Neutrophil (primary cell): ENCODE measurements at regions not wholly inside any gene's neighbourhood (a gene's known extent, or its start where the extent isn't known, plus 50 kb on each side); places are given as distances from the start of the nearest gene placed in this dataset.

Source experiments
- H3K27ac ChIP-seq: fragments of 200-600 bp; sonication (generic); 2 replicates; pipeline ENCODE4 v1.5.1; 2016; ENCODE audit warnings: mild to moderate bottlenecking, moderate library complexity
- H3K27me3 ChIP-seq: fragments of 200-600 bp; sonication (generic); 2 replicates; pipeline ENCODE4 v1.6.0; 2016; ENCODE audit warnings: mild to moderate bottlenecking
- H3K36me3 ChIP-seq: fragments of 200-600 bp; sonication (generic); 2 replicates; pipeline ENCODE4 v1.5.1; 2017
- H3K4me1 ChIP-seq, 2 experiments: fragments of 200-600 bp in 1 of 2; sonication (generic) in 1 of 2; 1 replicate in 1 of 2; 2 replicates in 1 of 2; pipeline versions ENCODE4 v1.5.1 to v1.6.1; 2013 to 2016; ENCODE audit warnings: low read depth in 1 of 2, low read length in 1 of 2, mild to moderate bottlenecking in 1 of 2, moderate library complexity in 1 of 2; ENCODE audit not compliant: control insufficient read depth in 1 of 2, insufficient read depth in 1 of 2
- H3K4me3 ChIP-seq, 2 experiments: fragments of 200-600 bp in 1 of 2; sonication (generic) in 1 of 2; 1 replicate in 1 of 2; 2 replicates in 1 of 2; pipeline ENCODE4 v1.5.1; 2013 to 2016; ENCODE audit warnings: low read depth in 1 of 2, low read length in 1 of 2, mild to moderate bottlenecking in 1 of 2, moderate library complexity in 1 of 2
- H3K9me3 ChIP-seq: fragments of 200-600 bp; sonication (generic); 2 replicates; pipeline ENCODE4 v1.5.1; 2016
- TF ChIP-seq, protein P1 (sequence below): fragments of 200-600 bp; sonication (generic); IDR thresholded peaks from 2 replicates; pipeline ENCODE4 v1.5.1; 2016; ENCODE audit warnings: antibody characterized with exemption

DNA sequence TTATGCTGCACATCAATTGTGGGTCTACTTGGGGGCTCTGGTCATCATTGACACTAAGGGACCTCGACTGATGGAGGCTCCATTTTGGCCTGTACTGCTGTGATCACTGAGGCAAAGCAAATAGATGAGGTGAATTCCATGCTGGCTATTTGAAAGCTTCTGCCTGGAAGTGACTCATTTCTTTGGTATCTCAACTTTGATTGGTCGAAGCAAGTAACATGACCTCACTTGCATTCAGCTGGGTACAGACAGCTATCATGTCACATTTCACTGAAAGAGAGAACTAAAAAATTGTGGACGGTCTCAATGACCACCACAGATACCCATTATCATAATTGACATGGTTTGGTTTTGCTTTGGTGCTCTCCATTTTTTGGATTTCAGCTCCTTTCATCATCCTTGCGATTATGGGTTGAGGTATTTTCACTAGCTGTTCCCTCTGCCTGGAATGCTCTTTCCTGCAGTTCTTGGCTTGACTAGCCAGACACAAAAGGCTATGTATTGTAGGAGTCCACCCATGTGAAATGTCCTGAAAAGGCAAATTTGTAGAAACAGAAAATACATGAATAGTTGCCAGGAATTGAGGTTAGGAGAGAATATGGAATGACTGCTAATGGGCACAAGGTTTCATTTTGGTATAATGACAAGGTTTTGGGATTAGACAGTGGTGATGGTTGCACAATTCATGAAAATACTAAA is 369.2 kb upstream of the LCORL start:
- TF ChIP-seq, protein P1, sequence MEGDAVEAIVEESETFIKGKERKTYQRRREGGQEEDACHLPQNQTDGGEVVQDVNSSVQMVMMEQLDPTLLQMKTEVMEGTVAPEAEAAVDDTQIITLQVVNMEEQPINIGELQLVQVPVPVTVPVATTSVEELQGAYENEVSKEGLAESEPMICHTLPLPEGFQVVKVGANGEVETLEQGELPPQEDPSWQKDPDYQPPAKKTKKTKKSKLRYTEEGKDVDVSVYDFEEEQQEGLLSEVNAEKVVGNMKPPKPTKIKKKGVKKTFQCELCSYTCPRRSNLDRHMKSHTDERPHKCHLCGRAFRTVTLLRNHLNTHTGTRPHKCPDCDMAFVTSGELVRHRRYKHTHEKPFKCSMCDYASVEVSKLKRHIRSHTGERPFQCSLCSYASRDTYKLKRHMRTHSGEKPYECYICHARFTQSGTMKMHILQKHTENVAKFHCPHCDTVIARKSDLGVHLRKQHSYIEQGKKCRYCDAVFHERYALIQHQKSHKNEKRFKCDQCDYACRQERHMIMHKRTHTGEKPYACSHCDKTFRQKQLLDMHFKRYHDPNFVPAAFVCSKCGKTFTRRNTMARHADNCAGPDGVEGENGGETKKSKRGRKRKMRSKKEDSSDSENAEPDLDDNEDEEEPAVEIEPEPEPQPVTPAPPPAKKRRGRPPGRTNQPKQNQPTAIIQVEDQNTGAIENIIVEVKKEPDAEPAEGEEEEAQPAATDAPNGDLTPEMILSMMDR, result no peak
- Histone ChIP-seq H3K4me3 (no peak overlapping the region), H3K9me3 (no peaks in the 10 kb centered on the region)

GRCh38 chr4:18389115-18389514 is 367.6 kb upstream of the LCORL start:
- Histone ChIP-seq H3K9me3 (no peaks in the 10 kb centered on the region), H3K4me1 (no peaks in the 10 kb centered on the region), H3K4me3 (no peak overlapping the region), H3K36me3 (no peaks in the 10 kb centered on the region), H3K27ac (no peak overlapping the region), H3K27me3 (no peaks in the 10 kb centered on the region)
- TF ChIP-seq, protein P1, result no peak

More for the DNA sequence above, 369.2 kb upstream of the LCORL start:
- Histone ChIP-seq H3K27me3 (no peaks in the 10 kb centered on the region), H3K27ac (no peak overlapping the region), H3K4me1 (no peaks in the 10 kb centered on the region), H3K36me3 (no peaks in the 10 kb centered on the region)

- Histone ChIP-seq H3K36me3 (no peaks in the 10 kb centered on the region), H3K9me3 (no peaks in the 10 kb centered on the region), H3K4me3 (no peak overlapping the region), H3K27me3 (no peaks in the 10 kb centered on the region), H3K4me1 (no peaks in the 10 kb centered on the region), H3K27ac (no peak overlapping the region)
- TF ChIP-seq, protein P1, result no peak
Measured at GRCh38 chr4:18388039-18388438, 366.5 kb upstream of the LCORL start.

DNA sequence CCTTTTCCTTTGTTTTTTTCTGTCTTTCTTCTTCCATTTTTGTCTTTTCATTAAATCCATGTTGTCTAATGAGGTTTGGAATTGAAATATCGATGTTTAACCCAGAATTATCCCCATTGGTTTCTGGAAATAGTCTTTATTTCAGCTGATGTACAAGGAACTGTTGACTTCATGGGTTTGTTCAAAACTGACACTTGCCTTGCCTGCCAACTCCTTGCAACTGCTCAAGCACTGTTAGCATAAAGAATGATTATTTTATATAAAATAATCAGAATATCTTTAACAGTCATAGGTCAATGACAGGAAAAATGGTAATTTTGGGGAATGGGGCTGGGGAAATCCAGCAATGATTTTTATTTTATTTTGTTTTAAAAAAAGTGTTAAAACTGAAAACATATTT is 359.6 kb upstream of the LCORL start:
- Histone ChIP-seq H3K9me3 (no peaks in the 10 kb centered on the region), H3K4me1 (no peaks in the 10 kb centered on the region), H3K27me3 (no peaks in the 10 kb centered on the region), H3K36me3 (no peaks in the 10 kb centered on the region), H3K4me3 (no peak overlapping the region), H3K27ac (no peak overlapping the region)
- TF ChIP-seq, protein P1, result no peak

GRCh38 chr4:18369561-18369960 is 348.0 kb upstream of the LCORL start:
- TF ChIP-seq, protein P1, result no peak
- H3K4me1 ChIP-seq, result no peaks in the 10 kb centered on the region
- H3K27me3 ChIP-seq, result no peaks in the 10 kb centered on the region
- no peaks in the 10 kb centered on the region for H3K9me3 ChIP-seq
- no peaks in the 10 kb centered on the region for H3K36me3 ChIP-seq
- no peak overlapping the region for H3K4me3 ChIP-seq
- H3K27ac ChIP-seq, result no peak overlapping the region
